Breast epithelium (tissue), 4 donors: ENCODE measurements at regions not wholly inside any gene's neighbourhood (a gene's known extent, or its start where the extent isn't known, plus 50 kb on each side); places are given as distances from the start of the nearest gene placed in this dataset.
"Not testable (repeated sequence)": the region's sequence is repeated elsewhere in the genome, so short reads cannot be mapped to it uniquely, and the experiment has no call there.

Experiments
- DNase-seq, 2 donors: peaks; one replicate each; pipeline ENCODE4 v3.0.0-alpha.2; 2019; ENCODE audit warnings: low spot score in 2 of 2
- H3K27ac ChIP-seq, 2 donors: fragments of 200-600 bp; sonication (generic) in 1 of 2; one replicate each; pipeline ENCODE4 v1.5.1; 2016 to 2019; ENCODE audit warnings: mild to moderate bottlenecking in 1 of 2
- H3K27me3 ChIP-seq, 2 donors: fragments of 200-600 bp; sonication (generic) in 1 of 2; one replicate each; pipeline versions ENCODE4 v1.5.1 to v1.6.0; 2017 to 2019; ENCODE audit warnings: control low read depth in 1 of 2, mild to moderate bottlenecking in 1 of 2
- H3K36me3 ChIP-seq: fragments of 200-600 bp; one replicate; pipeline ENCODE4 v1.5.1; 2019
- H3K4me1 ChIP-seq, 2 donors: fragments of 200-600 bp; sonication (generic); one replicate each; pipeline ENCODE4 v1.5.1; 2016 to 2019; ENCODE audit warnings: control low read depth in 1 of 2
- H3K4me3 ChIP-seq, 3 donors: fragments of 200-600 bp; sonication (generic); 1 replicate in 2 of 3; 2 replicates in 1 of 3; pipeline ENCODE4 v1.5.1; 2016 to 2019; ENCODE audit warnings: mild to moderate bottlenecking in 3 of 3, moderate library complexity in 2 of 3
- H3K9me3 ChIP-seq, 2 donors: fragments of 200-600 bp; sonication (generic) in 1 of 2; one replicate each; pipeline ENCODE4 v1.5.1; 2016 to 2019; ENCODE audit warnings: control low read depth in 1 of 2
- CTCF ChIP-seq, 3 donors: fragments of 450-650 bp; IDR thresholded peaks; one replicate each; pipeline ENCODE4 v1.5.1; 2016 to 2017; ENCODE audit warnings: antibody characterized with exemption in 3 of 3, mild to moderate bottlenecking in 3 of 3, moderate library complexity in 3 of 3
- POLR2A ChIP-seq: fragments of 450-650 bp; IDR thresholded peaks from one replicate; pipeline ENCODE4 v1.6.1; 2016; ENCODE audit warnings: antibody characterized with exemption, mild to moderate bottlenecking, moderate library complexity
- POLR2AphosphoS5 ChIP-seq, 3 donors: sonication (generic); formaldehyde crosslinking; IDR thresholded peaks; one replicate each; pipeline ENCODE4 v1.6.1; 2017; ENCODE audit warnings: antibody characterized with exemption in 3 of 3
- intact Hi-C: fragments of 100-400 bp; cut with DNase I; formaldehyde crosslinking; loops from one replicate; pipeline ENCODE4 v1.15.1; 2023; ENCODE audit warnings: low total_unique reads

- intact Hi-C loops, result no loop called here
- no peak for DNase-seq
These were observed 1274.7 kb upstream of the PABPC4L start for GRCh38 chr4:135476272-135476671.

GRCh38 chr4:135464311-135464710 lies 1262.7 kb upstream of the PABPC4L start:
- intact Hi-C loops, result no loop called here

More at GRCh38 chr4:135476272-135476671, 1274.7 kb upstream of the PABPC4L start:
- Histone ChIP-seq H3K4me1 (no peaks in the 10 kb centered on the region), H3K27ac (no peak overlapping the region), H3K27me3 (no peaks in the 10 kb centered on the region), H3K4me3 (no peak overlapping the region), H3K9me3 (no peaks in the 10 kb centered on the region), H3K36me3 (no peaks in the 10 kb centered on the region)
- TF ChIP-seq CTCF (IDR thresholded peaks at IDR 0.05) (no peak), POLR2AphosphoS5 (IDR thresholded peaks at IDR 0.05) (no peak), POLR2A (no peak)

GRCh38 chr4:135447598-135447997 lies 1246.0 kb upstream of the PABPC4L start:
- H3K27ac ChIP-seq, H3K27me3 ChIP-seq, H3K4me3 ChIP-seq, H3K36me3 ChIP-seq, H3K4me1 ChIP-seq, intact Hi-C loops, H3K9me3 ChIP-seq, DNase-seq: not testable (repeated sequence)

More at GRCh38 chr4:135464311-135464710, 1262.7 kb upstream of the PABPC4L start:
- Histone ChIP-seq H3K36me3 (no peaks in the 10 kb centered on the region), H3K9me3 (peaks cover 0 to 5% of the 10 kb centered on the region in 2 donors), H3K27ac (no peak overlapping the region), H3K4me1 (no peaks in the 10 kb centered on the region), H3K4me3 (no peak overlapping the region), H3K27me3 (no peaks in the 10 kb centered on the region)
- no peak for TF ChIP-seq POLR2A
- no peak for TF ChIP-seq CTCF (IDR thresholded peaks at IDR 0.05)
- TF ChIP-seq POLR2AphosphoS5 (IDR thresholded peaks at IDR 0.05), result no peak
- no peak for DNase-seq

GRCh38 chr4:135434936-135435335 lies 1233.3 kb upstream of the PABPC4L start:
- Histone ChIP-seq H3K4me1 (no peaks in the 10 kb centered on the region), H3K4me3 (no peak overlapping the region), H3K36me3 (no peaks in the 10 kb centered on the region), H3K9me3 (peaks cover 5 to 22% of the 10 kb centered on the region in 2 donors), H3K27ac (no peak overlapping the region), H3K27me3 (no peaks in the 10 kb centered on the region)
- intact Hi-C loops, result no loop called here
- TF ChIP-seq POLR2AphosphoS5 (IDR thresholded peaks at IDR 0.05) (no peak), CTCF (IDR thresholded peaks at IDR 0.05) (no peak), POLR2A (no peak)
- no peak for DNase-seq

- no peak for DNase-seq
- Histone ChIP-seq H3K4me1 (no peaks in the 10 kb centered on the region), H3K4me3 (no peak overlapping the region), H3K27me3 (no peaks in the 10 kb centered on the region), H3K9me3 (no peaks in the 10 kb centered on the region), H3K27ac (no peak overlapping the region), H3K36me3 (no peaks in the 10 kb centered on the region)
- no peak for TF ChIP-seq POLR2A
- no peak for TF ChIP-seq CTCF (IDR thresholded peaks at IDR 0.05)
- no peak for TF ChIP-seq POLR2AphosphoS5 (IDR thresholded peaks at IDR 0.05)
- intact Hi-C loops, result no loop called here
These were observed 1227.9 kb upstream of the PABPC4L start for GRCh38 chr4:135429528-135429927.

- DNase-seq, result no peak
- Histone ChIP-seq H3K9me3 (no peaks in the 10 kb centered on the region), H3K27ac (no peak overlapping the region), H3K4me1 (no peaks in the 10 kb centered on the region), H3K36me3 (no peaks in the 10 kb centered on the region), H3K27me3 (no peaks in the 10 kb centered on the region), H3K4me3 (no peak overlapping the region)
- intact Hi-C loops, result no loop called here
- no peak for TF ChIP-seq CTCF (IDR thresholded peaks at IDR 0.05)
- TF ChIP-seq POLR2AphosphoS5 (IDR thresholded peaks at IDR 0.05), result no peak
- no peak for TF ChIP-seq POLR2A
These were observed 1216.8 kb upstream of the PABPC4L start for GRCh38 chr4:135418353-135418752.
